GM03348 (cell line): ENCODE measurements at regions not wholly inside any gene's neighbourhood (a gene's known extent, or its start where the extent isn't known, plus 50 kb on each side); places are given as distances from the start of the nearest gene placed in this dataset.

Experiments used
- DNase-seq: peaks from one replicate; pipeline ENCODE4 v3.0.0; 2012; ENCODE audit warnings: low spot score

DNA sequence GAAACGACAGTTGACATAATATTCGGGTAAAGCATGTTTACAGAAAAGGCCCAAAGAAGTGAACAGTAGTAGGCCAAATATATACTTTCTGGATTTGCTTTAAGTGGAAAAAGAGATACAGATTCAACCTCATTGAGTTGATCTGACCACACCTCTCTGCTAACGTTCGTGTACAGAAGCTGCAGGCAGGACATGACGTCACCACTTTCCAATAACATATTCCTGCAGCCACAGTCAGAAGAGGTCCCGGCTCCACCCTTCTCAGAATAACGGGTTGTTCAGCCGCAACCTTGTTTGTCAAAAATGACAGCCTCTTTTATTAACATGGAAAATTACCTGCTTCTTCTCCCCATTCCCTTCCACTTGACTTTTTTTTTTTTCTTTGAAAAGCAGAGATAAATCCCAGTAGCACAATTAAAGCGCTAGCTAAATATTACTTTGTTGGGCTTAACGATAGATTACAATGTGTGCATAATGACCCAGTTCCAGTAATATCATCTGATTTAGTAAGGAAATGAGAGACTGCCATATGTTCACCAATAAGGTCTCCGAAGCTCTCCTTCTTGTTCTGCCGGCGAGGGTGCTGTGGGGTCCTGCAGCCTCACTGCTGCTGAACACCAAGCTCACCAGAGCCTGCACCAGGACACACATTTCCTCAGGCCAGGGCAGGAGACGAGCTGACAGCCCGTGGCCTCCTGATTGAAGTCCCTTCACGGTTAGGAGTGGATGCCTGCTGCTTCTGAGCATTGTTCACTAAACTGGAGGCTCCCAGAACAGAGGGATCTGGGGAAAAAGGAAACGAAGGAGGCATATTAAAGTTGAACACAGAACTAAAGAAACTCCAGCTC is 451.0 kb upstream of the SALL3 start:
- no peak for DNase-seq

GRCh38 chr18:78531637-78532036 is 448.0 kb upstream of the SALL3 start:
- no peak for DNase-seq

- no peak for DNase-seq
These were observed 440.8 kb upstream of the SALL3 start for GRCh38 chr18:78538669-78539440.

GRCh38 chr18:78540636-78541529 is 438.7 kb upstream of the SALL3 start:
- DNase-seq: no peak

DNA sequence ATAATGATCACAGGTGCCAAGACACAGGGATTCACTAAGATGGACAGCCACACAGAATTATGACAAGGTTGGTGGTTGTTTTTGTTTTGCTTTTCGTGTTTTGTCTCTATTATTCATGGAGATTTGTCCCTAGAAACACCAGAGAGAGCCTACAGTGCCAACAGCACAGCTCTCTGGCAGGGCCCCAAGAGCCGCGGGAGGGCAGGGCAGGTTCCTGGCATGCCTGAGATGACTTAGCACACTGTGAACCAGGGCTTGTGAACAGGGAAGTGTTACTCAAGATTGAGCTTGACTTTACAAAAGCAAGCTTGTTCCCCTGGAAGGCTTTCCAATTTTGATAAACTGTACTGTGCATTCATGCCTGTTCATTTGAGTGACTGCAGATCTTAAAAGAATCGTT is 437.4 kb upstream of the SALL3 start:
- no peak for DNase-seq

GRCh38 chr18:78543201-78543725 is 436.4 kb upstream of the SALL3 start:
- no peak for DNase-seq

GRCh38 chr18:78546281-78546680 is 433.3 kb upstream of the SALL3 start:
- no peak for DNase-seq

DNA sequence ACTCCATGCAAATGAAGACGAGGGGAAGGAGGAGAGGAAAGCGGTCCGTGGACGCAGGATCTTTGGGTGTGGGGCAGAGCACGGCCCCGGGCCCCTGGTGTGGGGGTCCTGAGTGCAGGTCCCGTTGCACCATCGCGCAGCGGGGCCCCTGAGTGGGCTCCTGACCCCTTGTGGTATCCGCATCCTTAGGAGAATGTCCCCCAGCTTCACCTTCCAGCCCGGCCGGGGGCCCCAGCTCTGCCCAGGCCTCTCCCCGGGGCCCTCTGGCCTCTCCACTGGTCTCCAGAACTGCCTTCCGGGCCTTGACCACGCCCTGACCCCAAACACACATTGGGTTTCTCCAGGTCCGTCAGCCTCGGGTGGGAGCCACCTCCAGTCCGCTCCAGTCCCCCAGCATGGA is 431.8 kb upstream of the SALL3 start:
- DNase-seq: no peak

DNA sequence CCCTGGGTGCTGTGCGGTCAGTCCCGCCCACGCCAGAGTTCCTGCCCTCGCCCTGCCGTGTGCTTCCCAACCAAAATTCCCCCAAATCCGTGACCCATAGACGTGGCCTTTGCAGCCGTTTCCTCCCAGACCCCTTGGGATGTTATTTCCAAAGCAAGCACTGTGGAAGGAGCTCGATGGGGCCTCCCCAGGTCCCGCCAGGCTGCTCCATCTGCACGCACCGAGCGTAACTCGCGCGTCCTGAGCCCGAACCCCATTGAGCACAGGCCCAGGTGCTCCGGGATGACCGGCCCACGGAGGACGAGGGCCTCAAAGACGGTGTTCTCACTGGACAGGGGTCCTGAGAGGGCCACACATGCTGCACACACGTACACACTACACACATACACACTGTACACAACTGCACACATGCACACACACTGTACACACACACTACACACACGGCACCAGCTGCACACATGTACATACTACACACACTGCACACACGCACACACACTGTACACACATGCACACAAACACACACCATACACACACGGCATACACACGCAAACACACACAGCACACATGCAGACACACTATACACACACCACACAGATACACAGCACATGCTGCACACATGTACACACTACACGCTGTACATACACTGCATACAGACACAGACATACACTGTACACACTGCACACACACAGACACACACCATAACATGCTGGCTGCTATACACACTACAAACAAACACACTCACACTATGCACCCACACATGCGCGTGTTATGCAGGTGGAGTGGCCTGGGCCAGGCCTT is 431.2 kb upstream of the SALL3 start:
- DNase-seq: no peak

GRCh38 chr18:78549971-78550370 is 429.6 kb upstream of the SALL3 start:
- no peak for DNase-seq

GRCh38 chr18:78554944-78555608 is 424.5 kb upstream of the SALL3 start:
- DNase-seq: no peak

- no peak for DNase-seq
These were observed 422.2 kb upstream of the SALL3 start for GRCh38 chr18:78557371-78557770.

DNA sequence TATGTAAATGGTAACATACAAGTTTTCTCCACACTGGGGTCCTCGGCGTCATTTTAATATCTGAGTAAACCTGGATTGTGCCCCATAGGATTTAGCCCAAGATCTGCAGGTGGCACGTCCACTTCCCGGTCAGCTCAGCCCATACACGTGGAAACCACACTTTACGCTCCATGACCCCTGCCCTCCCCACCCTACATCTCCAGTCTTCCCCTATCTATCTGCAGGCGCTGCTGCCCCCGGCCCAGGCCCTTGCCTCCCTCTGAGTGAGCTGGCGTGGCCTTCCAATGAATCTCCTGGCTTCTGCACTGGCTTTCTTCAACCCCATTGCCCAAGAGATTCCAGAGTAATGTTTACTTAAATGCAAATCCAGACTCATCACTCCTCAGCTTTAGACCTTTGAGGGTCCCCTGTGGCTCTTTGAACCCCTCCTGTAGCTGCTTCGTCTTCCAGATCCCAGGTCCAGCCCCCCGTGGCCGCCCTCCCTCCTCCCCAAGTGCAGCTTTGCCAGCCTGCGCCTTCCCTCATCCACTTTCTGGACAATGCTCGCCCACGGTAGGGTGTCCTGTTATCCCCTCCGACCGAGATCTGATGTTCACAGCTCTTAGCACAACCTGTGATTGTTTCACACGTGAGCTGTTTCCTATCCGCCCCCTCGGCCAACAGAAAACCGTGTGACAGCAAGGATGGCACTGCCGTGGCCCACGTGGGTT is 421.4 kb upstream of the SALL3 start:
- no peak for DNase-seq

DNA sequence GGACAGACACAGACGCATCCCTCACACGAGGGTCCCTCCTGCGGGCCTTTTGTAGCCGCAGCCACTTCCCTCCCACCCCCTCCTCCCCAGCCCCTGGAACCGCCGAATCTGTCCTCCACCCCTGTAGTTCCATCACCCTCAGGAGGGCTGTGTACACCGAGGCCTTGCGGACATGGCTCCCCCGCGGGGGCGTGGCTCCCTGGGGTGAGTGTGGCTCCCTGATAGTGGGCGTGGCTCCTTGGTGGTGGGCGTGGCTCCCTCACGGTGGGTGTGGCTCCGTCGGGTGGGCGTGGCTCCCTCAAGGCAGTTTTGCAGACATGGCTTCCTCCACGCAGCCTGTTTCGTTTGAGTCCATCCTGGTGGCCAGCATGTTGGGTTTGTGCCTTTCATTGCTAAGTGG is 420.7 kb upstream of the SALL3 start:
- no peak for DNase-seq

DNA sequence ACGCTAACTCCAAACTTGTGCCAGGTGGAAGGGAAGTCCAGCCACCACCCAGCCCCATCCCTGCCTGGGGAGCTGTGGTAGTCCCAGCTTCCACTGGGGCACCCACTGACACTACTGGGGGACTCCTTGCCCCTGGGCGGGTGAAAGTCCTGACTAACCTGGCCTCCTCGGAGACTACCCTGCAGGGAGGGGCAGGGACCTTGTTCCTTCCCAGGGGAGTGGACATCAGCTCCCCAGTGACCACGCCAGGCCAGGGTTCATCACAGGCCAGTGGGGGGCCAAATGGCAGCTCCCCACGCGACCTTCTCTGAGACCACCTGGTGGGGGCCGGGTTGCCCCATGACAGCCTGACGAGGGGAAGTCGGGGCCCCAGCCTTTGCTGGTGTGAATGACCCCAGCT is 420.0 kb upstream of the SALL3 start:
- DNase-seq: no peak

DNA sequence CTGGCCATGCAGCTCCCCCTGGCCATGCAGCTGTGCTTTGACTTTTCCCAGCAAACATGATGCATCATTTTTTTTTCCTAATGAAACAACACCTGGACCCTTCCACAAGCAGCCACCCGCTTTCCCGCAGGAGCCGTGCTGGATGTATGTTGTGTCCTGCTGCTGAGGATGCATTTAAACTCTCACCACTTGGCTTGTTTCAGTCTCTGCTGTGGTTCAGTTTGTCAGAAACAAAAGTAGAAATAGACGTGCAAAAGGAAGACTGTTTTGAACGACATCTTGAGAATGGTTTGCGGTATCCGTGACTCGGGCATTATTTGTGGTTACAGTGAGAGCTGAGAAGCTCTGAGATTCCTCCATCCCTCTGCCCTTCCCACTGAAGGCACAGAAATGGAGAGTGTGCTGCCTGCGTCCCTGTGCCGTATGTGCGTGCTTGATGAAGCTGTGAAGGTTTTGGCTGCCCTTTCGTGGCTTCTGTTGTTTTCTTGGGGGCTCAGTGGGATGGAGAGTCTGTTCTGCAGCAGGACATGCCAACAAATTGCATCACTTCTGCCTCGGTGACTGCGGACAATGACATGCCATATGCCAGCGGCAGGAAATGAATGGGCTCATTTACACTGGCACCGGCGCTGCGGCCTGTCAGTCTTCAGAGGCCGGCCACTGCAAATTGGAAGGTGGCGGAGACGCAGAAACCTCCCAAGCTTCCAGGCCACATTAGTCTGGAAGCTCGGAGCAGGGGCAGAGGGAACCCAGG is 417.7 kb upstream of the SALL3 start:
- no peak for DNase-seq

- no peak for DNase-seq
These were observed 417.1 kb upstream of the SALL3 start for GRCh38 chr18:78562531-78562961.

GRCh38 chr18:78563110-78563509 is 416.5 kb upstream of the SALL3 start:
- no peak for DNase-seq

DNA sequence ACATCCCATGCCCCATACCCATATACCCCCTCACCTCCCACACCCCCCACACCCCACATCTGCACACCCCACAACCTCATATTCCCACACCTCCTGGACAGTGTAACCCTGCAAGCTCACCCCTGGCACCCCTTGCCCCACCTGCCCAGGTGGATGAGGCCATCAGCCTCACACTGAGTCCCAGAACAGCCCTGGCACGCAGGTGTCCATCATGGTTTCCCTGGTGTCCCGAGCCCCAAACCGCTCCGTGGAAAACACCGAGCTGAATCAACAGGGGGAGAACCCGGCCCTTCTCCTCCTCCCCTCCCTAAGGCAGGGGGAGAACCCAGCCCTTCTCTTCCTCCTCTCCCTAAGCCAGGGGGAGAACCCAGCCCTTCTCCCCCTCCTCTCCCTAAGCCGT is 415.6 kb upstream of the SALL3 start:
- no peak for DNase-seq
